WERI-Rb-1 (cell line): ENCODE measurements at regions not wholly inside any gene's neighbourhood (a gene's known extent, or its start where the extent isn't known, plus 50 kb on each side); places are given as distances from the start of the nearest gene placed in this dataset.

Experiments used
- DNase-seq: peaks from one replicate; pipeline ENCODE4 v3.0.0-alpha.2; 2020
- H3K27ac ChIP-seq: fragments of 250-450 bp; sonication (Bioruptor Pico); 2 replicates; pipeline ENCODE4 v1.5.1; 2020; ENCODE audit warnings: mild to moderate bottlenecking, moderate library complexity
- H3K27me3 ChIP-seq: fragments of 250-450 bp; sonication (Bioruptor Pico); 2 replicates; pipeline ENCODE4 v1.5.1; 2021; ENCODE audit warnings: mild to moderate bottlenecking, low read depth, moderate library complexity; ENCODE audit not compliant: insufficient read depth, severe bottlenecking
- H3K36me3 ChIP-seq: fragments of 250-450 bp; sonication (Bioruptor Pico); 2 replicates; pipeline ENCODE4 v1.5.1; 2020; ENCODE audit warnings: mild to moderate bottlenecking, moderate library complexity
- H3K4me3 ChIP-seq: 2 replicates; pipeline ENCODE4 v1.5.1; 2011; ENCODE audit warnings: low read depth, mild to moderate bottlenecking, control low read depth, low read length
- H3K9me3 ChIP-seq: fragments of 250-450 bp; sonication (Bioruptor Pico); 2 replicates; pipeline ENCODE4 v1.5.1; 2021; ENCODE audit warnings: mild to moderate bottlenecking, moderate library complexity; ENCODE audit not compliant: severe bottlenecking
- TF ChIP-seq, protein P1 (sequence below): IDR thresholded peaks from 2 replicates; pipeline ENCODE4 v1.5.1; 2011; ENCODE audit warnings: low read depth, mild to moderate bottlenecking, control low read depth, inconsistent platforms, low read length

DNA sequence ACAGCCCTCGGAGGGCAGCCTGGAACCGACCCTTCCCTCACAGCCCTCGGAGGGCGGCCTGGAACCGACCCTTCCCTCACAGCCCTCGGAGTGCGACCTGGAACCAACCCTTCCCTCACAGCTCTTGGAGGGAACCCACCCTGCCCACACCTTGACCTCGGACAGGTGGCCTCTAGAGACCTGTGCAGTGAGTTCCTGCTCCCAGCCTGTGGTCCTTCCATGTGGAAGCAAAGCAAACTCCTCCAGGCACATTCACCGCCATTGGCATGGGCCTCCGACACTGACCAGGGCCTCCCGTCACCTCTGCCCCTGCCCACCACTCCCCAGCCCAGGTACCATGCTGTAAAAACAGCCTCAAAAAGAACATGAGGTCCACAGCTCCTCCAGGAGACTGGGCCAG lies 272.1 kb downstream of the BRD1 start:
- Histone ChIP-seq H3K27ac (no peak overlapping the region), H3K4me3 (no peak overlapping the region), H3K9me3 (peaks cover 5% of the 10 kb centered on the region), H3K36me3 (no peaks in the 10 kb centered on the region), H3K27me3 (no peaks in the 10 kb centered on the region)
- TF ChIP-seq, protein P1, sequence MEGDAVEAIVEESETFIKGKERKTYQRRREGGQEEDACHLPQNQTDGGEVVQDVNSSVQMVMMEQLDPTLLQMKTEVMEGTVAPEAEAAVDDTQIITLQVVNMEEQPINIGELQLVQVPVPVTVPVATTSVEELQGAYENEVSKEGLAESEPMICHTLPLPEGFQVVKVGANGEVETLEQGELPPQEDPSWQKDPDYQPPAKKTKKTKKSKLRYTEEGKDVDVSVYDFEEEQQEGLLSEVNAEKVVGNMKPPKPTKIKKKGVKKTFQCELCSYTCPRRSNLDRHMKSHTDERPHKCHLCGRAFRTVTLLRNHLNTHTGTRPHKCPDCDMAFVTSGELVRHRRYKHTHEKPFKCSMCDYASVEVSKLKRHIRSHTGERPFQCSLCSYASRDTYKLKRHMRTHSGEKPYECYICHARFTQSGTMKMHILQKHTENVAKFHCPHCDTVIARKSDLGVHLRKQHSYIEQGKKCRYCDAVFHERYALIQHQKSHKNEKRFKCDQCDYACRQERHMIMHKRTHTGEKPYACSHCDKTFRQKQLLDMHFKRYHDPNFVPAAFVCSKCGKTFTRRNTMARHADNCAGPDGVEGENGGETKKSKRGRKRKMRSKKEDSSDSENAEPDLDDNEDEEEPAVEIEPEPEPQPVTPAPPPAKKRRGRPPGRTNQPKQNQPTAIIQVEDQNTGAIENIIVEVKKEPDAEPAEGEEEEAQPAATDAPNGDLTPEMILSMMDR, result no peak
- DNase-seq, result no peak

DNA sequence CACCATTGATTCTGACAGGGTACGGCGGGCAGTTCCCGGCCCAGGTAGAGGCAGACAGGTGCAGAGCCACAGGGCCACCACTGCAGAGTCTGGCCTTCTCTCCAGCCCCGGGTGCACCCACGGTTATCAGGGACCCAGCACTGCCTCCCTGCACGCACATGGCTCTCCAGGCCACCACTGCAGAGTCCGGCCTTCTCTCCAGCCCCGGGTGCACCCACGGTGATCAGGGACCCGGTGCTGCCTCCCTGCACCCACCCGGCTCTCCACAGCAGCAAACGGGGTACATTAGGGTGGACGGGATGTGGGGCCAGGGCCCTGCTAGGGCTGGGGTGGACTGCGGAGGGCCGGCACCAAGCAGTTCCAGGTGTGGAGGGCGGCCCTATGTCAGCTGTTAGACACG lies 272.9 kb downstream of the BRD1 start:
- no peaks in the 10 kb centered on the region for H3K27me3 ChIP-seq

DNA sequence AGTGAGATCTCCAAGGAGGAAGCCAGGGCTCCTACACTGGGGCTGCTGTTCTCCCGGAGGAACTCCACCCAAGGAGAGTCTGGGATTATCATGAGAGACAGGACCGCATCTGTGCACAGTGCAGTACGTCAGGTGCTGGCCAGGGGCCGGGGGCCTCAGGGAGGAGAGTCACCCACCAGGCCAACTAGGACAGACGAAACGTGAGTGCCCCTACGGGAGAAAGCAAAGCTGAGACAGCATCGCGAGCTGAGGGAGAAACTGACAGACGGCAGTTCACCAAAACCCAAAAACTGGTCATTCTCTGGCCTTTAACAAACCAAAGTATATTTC lies 273.4 kb downstream of the BRD1 start:
- H3K9me3 ChIP-seq, result peaks cover 5% of the 10 kb centered on the region
- no peak for DNase-seq
- TF ChIP-seq, protein P1, result no peak

More for the DNA sequence above, 272.9 kb downstream of the BRD1 start:
- Histone ChIP-seq H3K27ac (no peak overlapping the region), H3K9me3 (peaks cover 5% of the 10 kb centered on the region), H3K36me3 (no peaks in the 10 kb centered on the region), H3K4me3 (no peak overlapping the region)
- no peak for DNase-seq
- TF ChIP-seq, protein P1, result no peak

DNA sequence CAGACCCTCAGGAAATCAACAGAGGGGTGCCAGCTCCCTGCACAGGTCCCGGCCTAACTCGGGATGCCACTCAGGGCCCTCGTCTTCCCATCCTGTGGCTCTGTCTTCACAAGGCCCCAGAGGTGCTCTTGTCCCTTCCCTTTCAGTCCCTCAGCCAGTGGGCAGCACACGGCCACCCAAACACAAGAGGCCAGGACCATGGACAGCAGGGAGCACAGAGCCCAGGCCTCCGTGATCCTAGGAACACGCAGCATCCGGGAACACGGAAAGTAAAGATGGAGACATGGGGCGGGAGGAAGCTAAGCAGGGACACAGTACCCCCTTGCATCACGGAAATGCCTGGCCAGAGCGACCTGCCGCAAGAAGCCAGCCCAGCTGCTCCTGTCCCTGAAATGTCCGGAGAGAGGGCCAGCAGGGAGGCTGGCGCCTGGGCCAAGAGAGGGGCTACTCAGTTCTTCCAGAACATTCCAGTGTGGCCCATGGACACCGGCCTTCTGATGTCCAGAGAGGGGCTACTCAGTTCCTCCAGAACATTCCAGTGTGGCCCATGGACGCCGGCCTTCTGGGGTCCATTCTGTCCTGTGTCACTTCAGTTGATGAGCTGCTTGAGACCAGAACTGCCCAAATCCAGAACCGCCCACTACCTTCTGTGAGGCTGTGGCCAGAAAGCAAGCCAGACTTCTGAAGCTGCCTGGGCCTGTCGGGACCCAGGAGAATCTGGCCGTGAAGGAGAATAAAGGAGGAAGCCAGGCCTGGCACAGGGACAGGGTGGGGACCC lies 274.0 kb downstream of the BRD1 start:
- H3K36me3 ChIP-seq, result no peaks in the 10 kb centered on the region
- no peak for DNase-seq
- peaks cover 5% of the 10 kb centered on the region for H3K9me3 ChIP-seq
- H3K27ac ChIP-seq, result no peak overlapping the region
- no peak overlapping the region for H3K4me3 ChIP-seq
- TF ChIP-seq, protein P1, result no peak
- no peaks in the 10 kb centered on the region for H3K27me3 ChIP-seq

More for the DNA sequence above, 273.4 kb downstream of the BRD1 start:
- no peaks in the 10 kb centered on the region for H3K36me3 ChIP-seq
- no peaks in the 10 kb centered on the region for H3K27me3 ChIP-seq
- H3K27ac ChIP-seq, result no peak overlapping the region
- no peak overlapping the region for H3K4me3 ChIP-seq

DNA sequence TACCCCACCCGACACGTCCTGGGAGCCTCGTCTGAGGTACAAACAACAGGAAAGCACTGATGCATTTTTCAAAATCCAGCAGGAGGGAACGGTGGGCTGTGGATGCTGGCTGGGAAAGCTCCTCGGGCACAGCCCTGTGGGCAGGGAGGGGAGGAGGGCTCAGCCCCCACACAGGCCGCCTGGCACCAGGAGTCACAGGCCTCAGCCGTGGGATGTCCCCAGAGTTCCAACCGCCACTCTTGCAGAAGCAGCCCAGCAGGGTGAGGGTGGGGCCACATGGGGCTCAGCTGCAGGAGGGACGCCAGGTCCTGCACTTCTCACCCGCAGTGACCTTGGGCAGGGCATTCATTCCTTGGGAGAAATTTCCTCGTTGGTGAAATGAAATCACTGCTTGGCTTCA lies 274.6 kb downstream of the BRD1 start:
- Histone ChIP-seq H3K27me3 (no peaks in the 10 kb centered on the region), H3K36me3 (no peaks in the 10 kb centered on the region), H3K27ac (no peak overlapping the region), H3K9me3 (peaks cover 5% of the 10 kb centered on the region), H3K4me3 (no peak overlapping the region)
- TF ChIP-seq, protein P1, result no peak
- DNase-seq, result no peak
